Activated naive CD8-positive, alpha-beta T cell treated with anti-CD3 and anti-CD28 coated beads for 36 hours (primary cell): ENCODE measurements at regions not wholly inside any gene's neighbourhood (a gene's known extent, or its start where the extent isn't known, plus 50 kb on each side); places are given as distances from the start of the nearest gene placed in this dataset.

ENCODE experiments used
- DNase-seq: peaks from one replicate; pipeline ENCODE4 v3.0.0; 2021
- H3K27ac Mint-ChIP-seq: one replicate; pipeline ENCODE4 v1.8.0; 2022; ENCODE audit warnings: mild to moderate bottlenecking, moderate library complexity, mixed read lengths
- H3K27me3 Mint-ChIP-seq: one replicate; pipeline ENCODE4 v1.8.0; 2022; ENCODE audit warnings: mild to moderate bottlenecking, mixed read lengths
- H3K36me3 Mint-ChIP-seq: one replicate; pipeline ENCODE4 v1.8.0; 2021; ENCODE audit warnings: mild to moderate bottlenecking, mixed read lengths
- H3K4me1 Mint-ChIP-seq: one replicate; pipeline ENCODE4 v1.8.0; 2021; ENCODE audit warnings: mixed read lengths
- H3K4me3 Mint-ChIP-seq: one replicate; pipeline ENCODE4 v1.8.0; 2022; ENCODE audit warnings: mild to moderate bottlenecking, moderate library complexity, mixed read lengths
- H3K9me3 Mint-ChIP-seq: one replicate; pipeline ENCODE4 v1.8.0; 2022; ENCODE audit warnings: mixed read lengths

DNA sequence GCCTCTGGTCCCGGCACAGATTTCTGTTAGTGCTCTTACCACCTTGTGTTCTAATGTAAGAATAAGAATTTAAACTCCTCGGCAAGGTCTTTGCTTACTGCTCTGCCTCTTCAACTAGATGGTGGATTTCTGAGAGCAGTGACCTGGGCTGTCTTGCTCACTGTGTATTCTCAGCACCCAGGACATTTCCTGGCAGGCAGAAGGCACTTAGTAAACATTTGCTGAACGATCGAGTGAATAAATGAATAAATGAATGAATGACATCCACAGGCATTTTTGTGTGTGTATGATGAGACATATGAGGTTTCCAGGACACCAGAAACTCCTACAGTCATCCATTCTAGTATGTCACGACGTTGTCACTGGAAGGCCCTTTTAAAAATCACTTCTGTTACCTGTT is 143.2 kb downstream of the BOD1 start:
- H3K4me1 Mint-ChIP-seq = peaks cover 3% of the 10 kb centered on the region

DNA sequence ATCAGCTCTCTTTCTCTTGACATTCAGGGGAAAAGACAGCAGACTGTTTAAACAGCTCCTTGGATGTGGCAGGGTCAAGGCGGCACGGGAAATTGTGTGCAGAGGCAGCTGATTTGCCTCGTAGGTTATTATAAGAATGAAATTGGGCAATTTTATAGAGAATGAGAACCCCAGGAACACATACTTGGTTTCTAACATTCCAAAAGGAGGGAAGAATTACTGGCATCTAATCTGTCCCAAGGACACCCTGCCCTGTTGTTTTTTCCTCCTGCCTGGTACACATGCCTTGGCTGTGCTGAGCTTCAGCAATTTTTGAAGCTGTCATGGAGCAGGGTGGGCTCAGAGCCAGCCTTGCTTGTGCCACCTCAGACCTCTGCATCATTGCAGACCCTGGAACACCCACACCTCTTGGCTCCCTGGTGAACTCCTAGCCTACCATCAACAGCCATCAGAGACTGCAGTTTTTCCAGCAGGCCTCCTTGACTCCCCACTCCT is 143.6 kb downstream of the BOD1 start:
- DNase-seq = no peak
- Mint-ChIP-seq H3K4me1 (peaks cover 3% of the 10 kb centered on the region), H3K27ac (no peak overlapping the region), H3K27me3 (no peaks in the 10 kb centered on the region), H3K4me3 (no peak overlapping the region), H3K36me3 (no peaks in the 10 kb centered on the region), H3K9me3 (no peaks in the 10 kb centered on the region)

More for the DNA sequence above, 143.2 kb downstream of the BOD1 start:
- DNase-seq = no peak
- Mint-ChIP-seq H3K4me3 (no peak overlapping the region), H3K36me3 (no peaks in the 10 kb centered on the region), H3K9me3 (no peaks in the 10 kb centered on the region), H3K27ac (no peak overlapping the region), H3K27me3 (no peaks in the 10 kb centered on the region)

DNA sequence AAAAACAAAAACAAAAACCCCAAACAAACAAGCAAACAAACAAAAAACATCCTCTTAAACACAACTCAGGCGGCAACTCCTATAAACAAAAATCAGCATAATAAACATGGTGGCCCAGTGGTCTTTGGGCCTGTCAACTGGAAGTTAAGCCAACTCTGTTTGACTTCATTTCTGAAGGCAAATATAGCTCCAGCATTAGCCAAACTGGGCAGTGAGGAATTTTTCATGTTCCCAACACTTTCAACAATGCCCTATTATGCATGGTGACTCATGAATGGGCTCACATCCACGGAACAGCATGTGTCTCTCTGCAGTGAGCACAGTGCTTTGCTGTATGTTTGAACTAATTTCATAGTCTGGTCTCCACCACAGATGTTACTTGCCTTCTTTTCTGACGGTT is 143.9 kb upstream of the STC2 start:
- Mint-ChIP-seq H3K4me3 (no peak overlapping the region), H3K36me3 (no peaks in the 10 kb centered on the region), H3K27ac (no peak overlapping the region), H3K9me3 (no peaks in the 10 kb centered on the region), H3K4me1 (peaks cover 3% of the 10 kb centered on the region), H3K27me3 (no peaks in the 10 kb centered on the region)
- DNase-seq = no peak

DNA sequence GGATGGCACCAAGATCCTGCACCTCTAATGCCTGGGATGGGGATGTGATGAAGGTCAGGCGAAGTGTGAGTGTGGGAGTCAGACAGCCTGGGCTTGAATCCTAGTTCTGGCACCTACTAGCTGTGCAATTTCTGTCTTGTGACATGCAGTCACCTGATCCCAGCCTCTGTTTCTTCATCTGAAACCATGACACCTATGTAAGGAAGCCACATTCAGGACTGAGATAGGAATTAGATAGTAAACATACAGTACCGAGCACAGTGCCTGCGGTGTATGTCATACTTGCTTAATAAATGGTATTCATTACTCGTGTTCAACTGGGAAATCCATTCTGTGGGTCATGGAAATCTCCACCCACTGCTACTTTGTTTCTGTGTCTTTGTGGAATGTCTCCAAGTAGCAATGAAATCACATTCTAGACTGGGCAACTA is 140.6 kb upstream of the STC2 start:
- no peaks in the 10 kb centered on the region for H3K4me1 Mint-ChIP-seq
- H3K27ac Mint-ChIP-seq = no peak overlapping the region
- no peaks in the 10 kb centered on the region for H3K36me3 Mint-ChIP-seq
- peaks cover 3% of the 10 kb centered on the region for H3K9me3 Mint-ChIP-seq
- H3K4me3 Mint-ChIP-seq = no peak overlapping the region
- H3K27me3 Mint-ChIP-seq = no peaks in the 10 kb centered on the region
- DNase-seq = no peak

DNA sequence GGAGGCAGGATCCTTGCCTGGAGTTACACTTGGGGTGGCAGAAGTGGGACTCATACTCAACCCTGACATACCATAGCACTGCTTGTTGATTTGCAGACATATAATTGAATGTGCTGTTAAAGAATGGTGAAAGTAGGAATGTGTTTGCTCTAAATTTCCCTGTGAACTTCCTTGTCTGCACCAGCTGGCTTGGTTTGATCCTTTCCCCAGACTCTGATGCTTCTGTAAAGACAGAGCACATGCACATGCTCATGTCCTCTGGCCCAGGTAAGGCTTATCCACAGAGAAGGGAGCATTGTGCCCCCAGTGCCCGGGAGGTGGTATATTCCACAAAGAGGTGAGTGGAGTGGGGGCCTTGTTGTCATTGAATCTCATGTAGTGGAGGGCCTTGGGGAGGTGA is 138.0 kb upstream of the STC2 start:
- peaks cover 3% of the 10 kb centered on the region for H3K9me3 Mint-ChIP-seq
- H3K36me3 Mint-ChIP-seq = no peaks in the 10 kb centered on the region
- no peaks in the 10 kb centered on the region for H3K27me3 Mint-ChIP-seq
- no peak overlapping the region for H3K27ac Mint-ChIP-seq
- H3K4me3 Mint-ChIP-seq = no peak overlapping the region
- no peak for DNase-seq
- no peaks in the 10 kb centered on the region for H3K4me1 Mint-ChIP-seq

DNA sequence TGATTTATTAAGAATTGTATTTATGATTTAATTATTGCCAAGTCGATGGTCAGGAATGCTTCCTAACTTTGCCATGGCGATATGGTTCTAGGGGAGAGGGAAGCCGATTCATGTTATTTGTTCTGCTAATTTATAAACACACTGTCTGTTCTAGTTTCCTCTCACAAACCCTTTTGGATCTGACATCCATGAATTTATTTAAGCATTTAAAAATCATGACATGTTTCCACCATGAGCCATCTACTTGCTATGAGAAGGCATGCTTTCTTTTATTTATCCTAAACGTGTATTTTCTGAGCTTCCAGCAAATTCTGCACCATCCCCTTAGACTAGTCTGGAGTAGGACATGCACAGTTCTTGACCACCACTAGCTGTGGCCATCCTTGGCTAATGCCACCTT is 136.6 kb upstream of the STC2 start:
- Mint-ChIP-seq H3K27me3 (no peaks in the 10 kb centered on the region), H3K36me3 (no peaks in the 10 kb centered on the region), H3K4me1 (no peaks in the 10 kb centered on the region), H3K4me3 (no peak overlapping the region), H3K27ac (no peak overlapping the region), H3K9me3 (peaks cover 3% of the 10 kb centered on the region)
- DNase-seq = no peak

DNA sequence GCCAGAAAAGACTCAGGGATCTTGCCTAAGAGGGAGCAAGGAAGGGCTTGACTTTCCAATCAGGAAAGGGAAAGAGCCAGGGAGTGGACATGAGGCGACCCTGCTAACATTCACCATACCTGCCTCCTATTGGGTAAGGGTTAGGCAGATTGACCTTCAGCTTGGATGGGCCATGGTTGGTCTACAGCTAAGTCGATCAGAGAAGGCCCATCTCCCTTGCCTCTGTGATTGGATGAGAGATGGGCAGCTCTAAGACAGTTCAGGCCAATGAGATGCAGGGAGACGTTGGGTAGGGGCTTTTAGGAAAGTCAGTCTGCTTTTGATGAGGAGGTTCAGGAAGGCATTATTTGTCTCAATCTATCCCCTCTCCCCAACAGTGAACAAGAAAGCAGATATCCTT is 135.0 kb upstream of the STC2 start:
- no peak overlapping the region for H3K27ac Mint-ChIP-seq
- no peak overlapping the region for H3K4me3 Mint-ChIP-seq
- H3K36me3 Mint-ChIP-seq = no peaks in the 10 kb centered on the region
- peaks cover 5% of the 10 kb centered on the region for H3K27me3 Mint-ChIP-seq
- no peaks in the 10 kb centered on the region for H3K4me1 Mint-ChIP-seq
- no peak for DNase-seq
- peaks cover 3% of the 10 kb centered on the region for H3K9me3 Mint-ChIP-seq

DNA sequence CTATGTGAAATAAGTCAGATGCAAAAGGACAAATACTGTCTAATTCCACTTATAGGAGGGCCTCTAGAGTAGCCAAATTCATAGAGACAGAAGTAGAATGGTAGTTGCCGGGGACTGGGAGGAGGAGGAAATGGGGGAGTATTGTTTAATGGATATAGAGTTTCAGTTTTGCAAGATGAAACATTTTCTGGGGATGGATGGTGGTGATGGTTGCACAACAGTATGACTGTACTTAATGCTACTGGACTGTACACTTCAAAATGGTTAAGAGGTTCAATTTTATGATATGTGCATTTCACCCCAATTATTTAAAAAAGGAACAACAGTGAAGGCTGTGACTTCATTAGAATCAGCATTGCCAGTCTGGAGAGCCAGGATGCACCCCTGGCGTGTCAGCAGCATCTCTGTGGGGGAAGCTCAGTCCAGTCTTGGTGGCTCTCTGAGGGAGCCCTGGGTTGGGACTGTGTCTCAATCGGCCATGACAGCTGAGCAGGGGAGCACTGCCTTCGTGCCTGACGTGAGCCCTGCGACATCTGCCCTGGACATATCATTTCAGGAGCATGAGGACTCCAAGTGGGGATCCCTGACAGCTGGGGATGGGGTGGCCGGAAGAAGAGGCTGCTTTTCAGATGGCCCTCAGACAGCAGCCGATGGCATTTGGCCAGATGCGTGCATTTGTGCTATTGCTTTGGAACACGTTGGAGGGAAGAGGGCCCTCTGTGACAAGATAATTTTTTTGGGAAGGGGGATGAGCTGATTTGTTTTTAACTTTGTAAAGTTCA is 130.8 kb upstream of the STC2 start:
- no peak overlapping the region for H3K4me3 Mint-ChIP-seq
- H3K9me3 Mint-ChIP-seq = no peaks in the 10 kb centered on the region
- H3K4me1 Mint-ChIP-seq = no peaks in the 10 kb centered on the region
- H3K27me3 Mint-ChIP-seq = peaks cover 5% of the 10 kb centered on the region
- no peak overlapping the region for H3K27ac Mint-ChIP-seq
- no peak for DNase-seq
- no peaks in the 10 kb centered on the region for H3K36me3 Mint-ChIP-seq

DNA sequence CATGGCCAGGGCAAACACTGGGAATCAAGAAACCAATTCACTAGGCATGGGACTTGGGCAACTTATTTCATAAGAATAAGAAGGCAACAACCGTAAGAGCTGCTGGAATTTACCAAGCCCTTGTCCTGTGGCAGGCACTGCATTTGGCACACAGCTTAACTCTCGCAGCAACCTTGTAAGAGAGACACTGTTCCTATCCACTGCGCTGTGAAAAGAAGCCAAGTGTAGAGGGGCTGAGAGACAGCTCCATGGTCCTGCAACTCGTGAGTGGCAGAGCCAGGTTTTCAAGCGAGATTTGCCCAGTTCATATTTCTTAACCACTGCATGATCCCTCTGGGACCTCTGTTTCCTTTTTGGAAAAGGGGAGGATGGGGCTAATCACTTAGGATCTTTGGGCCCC is 129.3 kb upstream of the STC2 start:
- Mint-ChIP-seq H3K27me3 (peaks cover 5% of the 10 kb centered on the region), H3K27ac (no peak overlapping the region), H3K9me3 (no peaks in the 10 kb centered on the region), H3K4me3 (no peak overlapping the region), H3K4me1 (no peaks in the 10 kb centered on the region), H3K36me3 (no peaks in the 10 kb centered on the region)
- DNase-seq = no peak

DNA sequence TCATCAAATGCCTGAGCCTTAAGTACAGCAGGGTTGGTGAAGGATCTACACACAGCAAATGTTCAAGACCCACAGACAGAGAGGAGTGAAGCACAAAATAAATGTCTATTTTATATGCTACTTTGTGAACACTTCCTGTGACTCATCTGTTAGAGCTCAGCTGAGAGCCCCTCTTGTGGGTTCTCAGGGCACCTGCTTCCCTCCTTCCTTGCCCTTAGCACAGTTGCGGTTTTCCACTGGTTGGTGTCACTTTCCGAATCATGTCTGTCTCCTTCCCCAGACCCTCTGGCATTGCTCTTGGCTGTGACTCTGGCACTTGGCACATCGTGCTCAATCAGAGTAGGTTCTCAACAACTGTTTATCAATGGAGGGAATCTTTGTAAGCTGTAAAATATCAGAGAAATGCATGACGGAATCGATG is 128.5 kb upstream of the STC2 start:
- Mint-ChIP-seq H3K36me3 (no peaks in the 10 kb centered on the region), H3K27ac (no peak overlapping the region), H3K27me3 (peaks cover 5% of the 10 kb centered on the region), H3K4me1 (no peaks in the 10 kb centered on the region), H3K4me3 (no peak overlapping the region), H3K9me3 (no peaks in the 10 kb centered on the region)
- DNase-seq = no peak

DNA sequence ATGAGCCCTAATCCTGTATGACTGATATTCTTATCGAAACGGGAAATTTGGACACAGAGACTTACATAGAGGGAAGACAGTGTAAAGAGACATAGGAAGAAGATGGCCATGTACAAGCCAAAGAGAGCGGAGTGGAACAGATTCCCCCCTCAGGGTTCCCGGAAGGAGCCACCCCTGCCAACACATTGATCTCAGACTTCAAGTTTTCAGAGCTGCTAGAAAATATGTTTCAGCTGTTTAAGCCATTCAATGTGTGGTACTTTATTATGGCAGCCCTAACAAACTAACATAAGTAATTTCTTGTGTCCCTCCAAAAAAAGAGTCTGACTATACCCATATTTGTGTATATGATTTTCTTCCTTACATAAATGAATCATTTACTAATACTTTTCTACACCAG is 128.0 kb upstream of the STC2 start:
- no peak for DNase-seq
- Mint-ChIP-seq H3K27me3 (peaks cover 5% of the 10 kb centered on the region), H3K4me1 (no peaks in the 10 kb centered on the region)

DNA sequence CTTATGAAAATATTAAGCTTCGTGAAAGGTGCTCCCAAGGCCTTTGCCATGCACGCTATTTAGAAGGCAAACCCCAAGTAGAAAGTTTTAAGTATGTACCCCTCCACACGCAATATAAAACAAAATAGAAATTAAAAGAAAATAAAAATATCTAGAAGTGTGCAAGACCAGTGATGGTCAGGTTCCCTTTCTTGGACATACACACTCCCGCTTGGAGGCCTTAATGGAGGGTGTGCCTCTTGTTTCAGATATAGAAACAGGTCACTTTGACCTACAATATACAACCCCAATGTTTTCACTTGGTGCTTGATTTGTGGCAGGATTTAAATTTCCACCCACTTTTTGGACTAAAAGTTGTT is 127.4 kb upstream of the STC2 start:
- Mint-ChIP-seq H3K27ac (no peak overlapping the region), H3K27me3 (peaks cover 5% of the 10 kb centered on the region), H3K4me1 (no peaks in the 10 kb centered on the region), H3K9me3 (no peaks in the 10 kb centered on the region), H3K4me3 (no peak overlapping the region), H3K36me3 (no peaks in the 10 kb centered on the region)
- DNase-seq = no peak

More for the DNA sequence above, 128.0 kb upstream of the STC2 start:
- no peak overlapping the region for H3K27ac Mint-ChIP-seq
- H3K36me3 Mint-ChIP-seq = no peaks in the 10 kb centered on the region
- no peak overlapping the region for H3K4me3 Mint-ChIP-seq
- no peaks in the 10 kb centered on the region for H3K9me3 Mint-ChIP-seq

DNA sequence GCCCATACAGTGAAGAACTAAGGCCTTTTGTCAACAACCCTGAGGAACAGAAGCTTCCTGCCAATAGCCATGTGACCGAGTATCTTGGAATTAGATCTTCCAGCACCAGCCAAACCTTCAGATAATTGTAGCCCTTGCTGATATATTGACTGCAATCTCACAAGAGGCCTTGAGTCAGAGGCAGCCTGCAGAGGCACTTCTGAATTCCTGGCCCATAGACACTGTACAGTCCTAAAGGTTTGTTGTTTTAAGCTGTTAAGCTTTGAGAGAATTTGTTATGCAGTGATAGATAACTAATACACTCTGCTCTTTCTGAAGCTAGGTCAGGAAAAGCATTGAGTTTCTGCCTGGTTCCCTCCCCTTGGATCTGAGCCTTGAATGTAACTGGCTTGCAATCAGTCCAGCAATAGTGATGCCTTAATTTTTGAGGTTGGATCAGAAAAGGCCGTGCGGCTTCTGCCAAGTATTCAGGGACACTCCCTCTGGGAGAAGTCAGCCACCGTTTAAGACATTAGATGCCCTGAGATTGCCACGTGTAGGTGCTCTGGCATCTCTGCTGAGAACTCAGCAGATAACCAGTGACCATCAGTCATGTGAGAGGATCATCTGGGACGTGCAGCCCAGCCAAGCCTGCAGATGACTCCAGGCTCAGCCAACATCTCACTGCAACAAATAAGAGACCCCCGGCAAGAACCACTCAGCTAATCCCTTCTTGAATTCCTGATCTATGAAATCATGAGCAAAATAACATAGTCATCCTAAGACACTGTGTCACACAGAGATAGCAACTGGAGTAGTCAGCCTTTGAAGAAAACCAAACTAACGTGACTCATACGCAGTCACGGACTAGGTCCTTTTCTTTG is 126.8 kb upstream of the STC2 start:
- no peak for DNase-seq
- Mint-ChIP-seq H3K36me3 (no peaks in the 10 kb centered on the region), H3K27ac (no peak overlapping the region), H3K27me3 (peaks cover 5% of the 10 kb centered on the region), H3K9me3 (no peaks in the 10 kb centered on the region), H3K4me3 (no peak overlapping the region), H3K4me1 (no peaks in the 10 kb centered on the region)

DNA sequence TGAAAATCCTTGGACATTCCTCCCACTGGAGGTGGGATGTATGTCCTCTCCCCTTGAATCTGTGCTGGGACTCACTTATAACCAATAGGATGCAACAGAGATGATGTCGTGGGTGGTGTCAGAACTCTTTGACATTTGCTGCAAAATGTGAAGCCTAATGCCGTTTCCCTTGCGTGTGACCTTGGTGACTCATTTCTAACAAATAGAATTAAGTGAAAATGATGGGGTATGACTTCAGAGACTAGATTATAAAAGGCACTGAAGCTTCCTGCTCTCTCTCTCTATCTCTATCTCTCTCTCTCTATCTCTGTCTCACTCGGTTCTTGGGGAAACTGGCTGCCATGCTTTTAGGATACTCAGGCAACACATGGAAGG is 126.1 kb upstream of the STC2 start:
- H3K4me1 Mint-ChIP-seq = no peaks in the 10 kb centered on the region
- no peak overlapping the region for H3K4me3 Mint-ChIP-seq
- H3K27ac Mint-ChIP-seq = no peak overlapping the region
- no peaks in the 10 kb centered on the region for H3K9me3 Mint-ChIP-seq
- H3K27me3 Mint-ChIP-seq = peaks cover 5% of the 10 kb centered on the region
- no peak for DNase-seq
- no peaks in the 10 kb centered on the region for H3K36me3 Mint-ChIP-seq

DNA sequence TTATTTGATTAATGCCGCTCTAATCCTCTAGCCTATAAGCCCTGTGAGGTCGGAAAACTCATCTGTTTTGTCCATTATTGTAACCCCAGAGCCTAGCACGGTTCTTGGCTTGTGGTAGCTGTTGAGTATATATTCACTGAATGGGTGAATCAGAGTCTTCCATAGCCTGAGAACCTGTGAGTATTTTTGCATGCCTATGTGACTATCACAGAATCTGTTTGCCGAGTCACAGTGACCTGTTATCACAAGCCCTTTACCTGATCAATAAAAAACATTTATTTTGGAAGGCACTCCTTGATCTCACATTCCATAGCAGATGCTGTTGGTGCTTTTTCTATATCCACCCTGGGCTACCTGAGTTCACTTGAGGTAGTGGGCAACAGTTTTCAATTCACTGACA is 125.0 kb upstream of the STC2 start:
- Mint-ChIP-seq H3K4me3 (no peak overlapping the region), H3K27ac (no peak overlapping the region)

More for the DNA sequence above, 125.0 kb upstream of the STC2 start:
- DNase-seq = no peak
- H3K4me1 Mint-ChIP-seq = no peaks in the 10 kb centered on the region
- H3K27me3 Mint-ChIP-seq = no peaks in the 10 kb centered on the region
- H3K9me3 Mint-ChIP-seq = no peaks in the 10 kb centered on the region
- H3K36me3 Mint-ChIP-seq = no peaks in the 10 kb centered on the region
